ENCODE measurements at regions not wholly inside any gene's neighbourhood (a gene's known extent, or its start where the extent isn't known, plus 50 kb on each side); places are given as distances from the start of the nearest gene placed in this dataset.

DNA sequence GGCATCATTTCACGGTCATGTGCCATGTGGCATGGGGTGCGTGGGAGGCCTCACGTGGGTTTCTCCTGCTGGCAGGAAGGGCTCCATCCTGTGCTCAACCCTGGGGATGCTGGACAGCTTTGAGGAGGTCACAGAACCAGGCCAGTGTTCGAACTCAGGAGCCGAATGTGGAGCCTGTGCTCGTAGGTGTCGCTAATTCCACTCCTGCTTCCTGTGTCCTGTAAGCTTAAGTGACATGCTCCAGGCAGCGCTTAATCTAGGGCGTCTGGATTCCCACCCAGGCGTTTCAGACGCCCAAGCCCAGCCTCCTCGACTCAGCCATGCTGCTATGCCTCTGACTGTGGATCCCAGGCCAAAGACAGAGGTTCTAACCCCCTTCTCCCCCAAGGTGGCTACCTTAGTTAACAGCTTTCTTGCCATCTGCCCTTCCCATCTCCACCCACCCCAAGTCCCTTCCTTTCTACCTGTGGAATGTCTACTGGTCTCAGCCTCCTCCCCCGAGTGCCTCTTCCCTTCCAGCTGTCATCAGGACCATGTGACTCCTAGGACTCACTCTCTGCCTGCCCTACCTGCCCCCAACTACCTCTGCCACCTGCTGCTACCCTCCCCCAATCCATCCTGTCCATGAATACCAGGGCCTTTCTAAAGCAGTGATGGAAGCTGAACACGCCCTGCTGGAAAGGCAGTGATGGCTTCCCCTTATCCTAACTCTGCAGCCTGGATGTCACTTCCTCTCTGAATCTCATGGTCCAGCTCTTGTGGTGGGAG is 255.1 kb downstream of the CDH26 start:
- no peak for DNase-seq (ENCODE audit: low read depth in 1 of 2, low spot score in 2 of 2)
- H3K56ac ChIP-seq (replicated peaks; ENCODE audit: insufficient read length, low read depth, low read length), result no peak overlapping the region
- no peaks in the 10 kb centered on the region for H4K20me1 ChIP-seq (replicated peaks in 1 of 2; ENCODE audit: control insufficient read depth in 1 of 2, insufficient read depth in 2 of 2, low read length in 2 of 2)
- no peak overlapping the region for H3K27ac ChIP-seq (ENCODE audit: low read depth, low read length)
- no peak overlapping the region for H2BK20ac ChIP-seq (ENCODE audit: low read length)
- no peaks in the 10 kb centered on the region for H3K23me2 ChIP-seq (ENCODE audit: low read depth, low read length)
- H2BK12ac ChIP-seq (ENCODE audit: low read depth, low read length), result no peak overlapping the region
- no peak overlapping the region for H2AFZ ChIP-seq (ENCODE audit: low read length)
- H4K8ac ChIP-seq (ENCODE audit: extremely low read depth, insufficient read depth, low read length), result no peak overlapping the region
- no peak overlapping the region for H2BK120ac ChIP-seq (replicated peaks; ENCODE audit: low read depth, low read length)
- no peak overlapping the region for H3K4ac ChIP-seq (replicated peaks; ENCODE audit: insufficient read length, low read depth, low read length)
- no peaks in the 10 kb centered on the region for H3K79me1 ChIP-seq (ENCODE audit: low read depth, low read length)
- H3K4me3 ChIP-seq (ENCODE audit: extremely low read depth in 1 of 4, insufficient read depth in 2 of 4, low read depth in 3 of 4, low read length in 4 of 4), result no peak overlapping the region
- no peaks in the 10 kb centered on the region for H3K36me3 ChIP-seq (ENCODE audit: control insufficient read depth in 2 of 4, insufficient read depth in 4 of 4, low read length in 3 of 4)
- no peak overlapping the region for H4K5ac ChIP-seq (ENCODE audit: insufficient read length, low read depth, low read length)
- H3K79me2 ChIP-seq (ENCODE audit: control insufficient read depth in 1 of 2, insufficient read depth in 2 of 2, low read length in 2 of 2), result no peaks in the 10 kb centered on the region
- no peak overlapping the region for H3K23ac ChIP-seq (ENCODE audit: insufficient read length)
- no peak overlapping the region for H3K4me2 ChIP-seq (ENCODE audit: insufficient read depth in 1 of 2, low read depth in 2 of 2, low read length in 2 of 2)
- POLR2A ChIA-PET (ENCODE audit: partially characterized antibody), result no interaction called here
- no peak overlapping the region for H3K9ac ChIP-seq (replicated peaks in 1 of 4; ENCODE audit: extremely low read depth in 1 of 4, low read depth in 3 of 4, low read length in 3 of 4)
- H4K91ac ChIP-seq (replicated peaks; ENCODE audit: insufficient read length, low read length), result no peak overlapping the region
- CTCF ChIA-PET (ENCODE audit: partially characterized antibody), result interaction anchor here (0.9 to 5.4 kb wide), 4 partner anchors 16 to 1048 kb away, joined by 3 to 31 read pairs (median 16); no protein-coding TSS in a partner anchor
- 96% methylated on average over 14 of the region's 14 CpGs; no CpG with 5 or more reads in 1 of the 2 experiments for WGBS, 2 experiments (ENCODE audit: extremely low coverage in 1 of 2, insufficient coverage in 1 of 2, insufficient read length in 1 of 2, insufficient replicate concordance in 2 of 2, low coverage in 1 of 2, low lambda C conversion rate in 2 of 2, missing lambda C conversion rate in 1 of 2)
- no peak overlapping the region for H3K14ac ChIP-seq (ENCODE audit: insufficient read length)
- H3K18ac ChIP-seq (ENCODE audit: extremely low read depth, low read length), result no peak overlapping the region
- no peak for FAIRE-seq
- H2BK5ac ChIP-seq (ENCODE audit: low read depth, low read length), result no peak overlapping the region
- no peak overlapping the region for H2BK15ac ChIP-seq (ENCODE audit: low read length)
- H2AK5ac ChIP-seq (ENCODE audit: low read depth, low read length), result no peak overlapping the region
- H3K4me1 ChIP-seq (replicated peaks in 1 of 4; ENCODE audit: control insufficient read depth in 3 of 4, insufficient read depth in 4 of 4, low read length in 3 of 4), result no peaks in the 10 kb centered on the region; a peak in 1 of 7 replicates
- no peaks in the 10 kb centered on the region; a peak in 1 of 7 replicates for H3K27me3 ChIP-seq (replicated peaks in 1 of 4; ENCODE audit: control insufficient read depth in 3 of 4, extremely low read depth in 1 of 4, insufficient read depth in 3 of 4, low read length in 3 of 4)
- no peaks in the 10 kb centered on the region for H3K9me3 ChIP-seq (ENCODE audit: insufficient read depth in 2 of 2, low read depth in 1 of 2, low read length in 1 of 2)
- no peak for TF ChIP-seq GABPA (IDR thresholded peaks at IDR 0.05; ENCODE audit: borderline replicate concordance, insufficient read depth, low read length)
- TF ChIP-seq SIN3A (conservative IDR thresholded peaks at IDR 0.05 in 1 of 2, IDR thresholded peaks at IDR 0.05 in 1 of 2; ENCODE audit: low read depth in 1 of 2, low read length in 2 of 2), result no peak
- no peak for TF ChIP-seq SIRT6 (IDR thresholded peaks at IDR 0.05; ENCODE audit: low read length)
- TF ChIP-seq, protein P1, sequence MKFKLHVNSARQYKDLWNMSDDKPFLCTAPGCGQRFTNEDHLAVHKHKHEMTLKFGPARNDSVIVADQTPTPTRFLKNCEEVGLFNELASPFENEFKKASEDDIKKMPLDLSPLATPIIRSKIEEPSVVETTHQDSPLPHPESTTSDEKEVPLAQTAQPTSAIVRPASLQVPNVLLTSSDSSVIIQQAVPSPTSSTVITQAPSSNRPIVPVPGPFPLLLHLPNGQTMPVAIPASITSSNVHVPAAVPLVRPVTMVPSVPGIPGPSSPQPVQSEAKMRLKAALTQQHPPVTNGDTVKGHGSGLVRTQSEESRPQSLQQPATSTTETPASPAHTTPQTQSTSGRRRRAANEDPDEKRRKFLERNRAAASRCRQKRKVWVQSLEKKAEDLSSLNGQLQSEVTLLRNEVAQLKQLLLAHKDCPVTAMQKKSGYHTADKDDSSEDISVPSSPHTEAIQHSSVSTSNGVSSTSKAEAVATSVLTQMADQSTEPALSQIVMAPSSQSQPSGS (IDR thresholded peaks at IDR 0.05; ENCODE audit: low read length), result no peak
- TF ChIP-seq BCL11A (IDR thresholded peaks at IDR 0.05; ENCODE audit: low read depth in 2 of 2, low read length in 2 of 2), result no peak
- no peak for TF ChIP-seq TAF7 (optimal IDR thresholded peaks at IDR 0.05; ENCODE audit: borderline replicate concordance, low read depth, low read length)
- no peak for TF ChIP-seq MAFK (IDR thresholded peaks at IDR 0.05; ENCODE audit: low read depth, low read length)
- no peak for TF ChIP-seq ATF3 (IDR thresholded peaks at IDR 0.05; ENCODE audit: insufficient read depth, low read depth, low read length)
- TF ChIP-seq RNF2 (IDR thresholded peaks at IDR 0.05; ENCODE audit: borderline replicate concordance, low read depth, low read length, missing control alignments, poor library complexity, severe bottlenecking), result no peak
- no peak for TF ChIP-seq SIX5 (IDR thresholded peaks at IDR 0.05; ENCODE audit: low read depth, low read length)

Measured in H1 (cell line).